ENCODE measurements at regions not wholly inside any gene's neighbourhood (a gene's known extent, or its start where the extent isn't known, plus 50 kb on each side); places are given as distances from the start of the nearest gene placed in this dataset.

- TF ChIP-seq POLR2AphosphoS5 (IDR thresholded peaks at IDR 0.05; ENCODE audit: low read depth, low read length), result no peak
- TF ChIP-seq TAF1 (IDR thresholded peaks at IDR 0.05; ENCODE audit: borderline replicate concordance, insufficient read depth, low read length), result no peak
- TF ChIP-seq REST (IDR thresholded peaks at IDR 0.05; ENCODE audit: insufficient read depth in 1 of 2, low read depth in 2 of 2, low read length in 2 of 2), result no peak
- TF ChIP-seq SIN3A (IDR thresholded peaks at IDR 0.05; ENCODE audit: borderline replicate concordance, insufficient read depth, low read length), result no peak
Measured at GRCh38 chr6:170032197-170032596, 258.7 kb downstream of the DLL1 start.
